HG02610 (cell line): ENCODE measurements at regions not wholly inside any gene's neighbourhood (a gene's known extent, or its start where the extent isn't known, plus 50 kb on each side); places are given as distances from the start of the nearest gene placed in this dataset.

Experiments
- ATAC-seq: cut with Tn5 transposase; IDR thresholded peaks from one replicate; pipeline ENCODE4 v1.9.1; 2021; ENCODE audit warnings: mild to moderate bottlenecking, moderate library complexity; ENCODE audit not compliant: unreplicated experiment

DNA sequence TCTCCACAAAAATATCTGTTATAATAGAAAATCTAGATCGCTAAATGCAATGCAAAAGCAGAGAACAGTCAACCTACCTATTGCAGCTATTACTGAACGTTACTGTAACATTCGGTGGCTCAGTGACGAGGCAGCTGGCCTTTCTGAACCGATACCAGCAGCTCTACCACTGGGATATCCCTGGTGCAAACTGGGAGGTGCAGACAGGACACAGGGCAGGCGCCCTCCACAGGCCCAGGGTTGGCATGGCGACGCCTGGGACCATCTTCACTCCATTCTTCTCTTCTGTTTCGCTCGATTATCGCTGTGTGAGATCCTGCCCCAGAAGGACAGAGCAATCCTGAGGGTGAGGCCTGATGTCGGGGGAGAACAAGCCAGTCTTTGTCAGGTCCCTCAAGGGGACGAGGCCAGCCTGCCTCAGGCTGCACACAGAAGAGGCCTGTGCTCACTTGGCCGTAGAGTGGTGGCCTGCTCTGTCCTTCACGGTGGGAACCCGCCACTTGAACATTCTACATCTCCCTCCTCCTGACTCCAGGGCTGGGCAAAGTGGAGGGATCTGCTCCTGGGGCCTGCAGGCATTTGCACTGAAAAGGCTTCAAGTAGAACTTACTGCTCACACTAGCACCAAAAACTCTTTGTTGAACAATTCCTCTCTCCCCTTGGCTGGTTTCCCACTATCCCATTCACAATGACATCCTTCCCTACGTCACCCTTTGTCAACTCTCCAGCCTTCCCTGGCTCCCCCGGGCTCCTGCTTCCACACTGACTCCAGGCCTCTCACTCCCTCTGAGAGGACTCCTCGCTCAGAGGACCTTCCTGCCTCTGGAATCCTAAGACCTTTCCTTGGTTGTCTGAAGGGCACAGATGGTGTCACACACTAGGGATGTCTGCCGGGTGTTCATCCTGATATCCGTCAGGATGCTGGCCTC, 49.7 kb downstream of the CYRIA start:
- no peak for ATAC-seq

DNA sequence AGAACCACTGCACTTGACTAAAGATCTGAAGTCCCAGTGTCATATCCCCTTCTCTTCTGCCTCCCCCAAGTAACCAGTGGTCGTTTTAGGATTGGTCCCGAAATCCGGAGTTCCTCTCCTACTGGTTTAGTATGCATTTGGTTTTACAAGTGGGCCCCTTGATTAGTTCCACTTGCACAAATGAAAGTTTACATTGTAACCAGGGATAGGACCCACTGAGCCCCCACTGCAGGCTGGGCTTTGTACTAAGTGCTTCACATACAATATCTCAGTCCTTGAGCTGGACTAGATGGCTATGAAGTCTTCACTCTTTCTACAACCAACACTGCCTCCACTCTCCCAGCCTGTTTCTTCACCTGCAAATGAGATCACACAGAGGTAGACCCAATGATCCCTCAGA, 50.4 kb downstream of the CYRIA start:
- ATAC-seq = no peak

DNA sequence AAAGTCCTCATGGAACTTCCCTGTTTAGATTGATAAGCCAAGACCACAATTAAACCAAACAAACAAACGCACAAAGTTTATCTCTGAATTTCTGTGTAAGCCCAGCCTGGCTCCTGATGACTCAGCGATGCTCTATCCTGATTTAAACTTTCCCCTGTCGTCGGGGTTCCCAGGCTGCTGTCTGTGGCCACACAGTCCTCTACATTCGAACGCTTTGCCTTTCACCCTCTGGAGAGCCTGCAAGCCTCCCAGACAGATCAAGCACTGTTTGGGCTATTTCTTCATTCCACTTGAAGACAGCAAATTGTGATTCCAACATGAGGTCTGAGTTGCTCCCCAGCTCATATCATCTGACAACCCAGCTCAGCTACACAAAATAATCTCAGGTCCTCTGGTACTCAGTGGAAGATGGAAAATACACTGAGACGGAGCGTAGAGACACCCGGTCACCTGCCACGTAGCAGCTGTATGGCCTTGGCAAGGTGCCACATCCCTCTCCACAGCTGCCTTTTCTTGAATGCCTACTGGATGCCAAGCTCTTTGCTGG, 51.2 kb downstream of the CYRIA start:
- ATAC-seq = no peak

- no peak for ATAC-seq
Measured at GRCh38 chr2:16613539-16614011, 52.1 kb downstream of the CYRIA start.

- no peak for ATAC-seq
Measured at GRCh38 chr2:16612490-16612889, 53.1 kb downstream of the CYRIA start.

DNA sequence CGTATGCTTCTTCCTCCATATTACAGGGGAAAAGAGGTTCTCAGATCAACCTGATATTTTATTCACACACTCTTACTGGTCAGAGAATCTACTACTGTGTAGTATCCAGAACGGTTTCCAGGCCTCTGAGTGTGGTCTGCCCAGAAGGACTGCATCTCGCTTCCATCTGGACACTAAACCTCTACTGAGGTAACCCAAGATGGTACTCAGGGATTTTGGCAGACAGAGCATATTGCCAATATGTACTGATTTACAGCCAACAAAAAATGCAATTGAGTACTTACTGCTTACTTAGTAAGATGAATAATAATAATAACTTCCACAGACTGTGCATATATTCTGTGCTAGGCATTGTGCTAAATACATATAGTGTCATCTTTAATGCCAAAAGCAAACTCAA, 55.8 kb downstream of the CYRIA start:
- no peak for ATAC-seq

DNA sequence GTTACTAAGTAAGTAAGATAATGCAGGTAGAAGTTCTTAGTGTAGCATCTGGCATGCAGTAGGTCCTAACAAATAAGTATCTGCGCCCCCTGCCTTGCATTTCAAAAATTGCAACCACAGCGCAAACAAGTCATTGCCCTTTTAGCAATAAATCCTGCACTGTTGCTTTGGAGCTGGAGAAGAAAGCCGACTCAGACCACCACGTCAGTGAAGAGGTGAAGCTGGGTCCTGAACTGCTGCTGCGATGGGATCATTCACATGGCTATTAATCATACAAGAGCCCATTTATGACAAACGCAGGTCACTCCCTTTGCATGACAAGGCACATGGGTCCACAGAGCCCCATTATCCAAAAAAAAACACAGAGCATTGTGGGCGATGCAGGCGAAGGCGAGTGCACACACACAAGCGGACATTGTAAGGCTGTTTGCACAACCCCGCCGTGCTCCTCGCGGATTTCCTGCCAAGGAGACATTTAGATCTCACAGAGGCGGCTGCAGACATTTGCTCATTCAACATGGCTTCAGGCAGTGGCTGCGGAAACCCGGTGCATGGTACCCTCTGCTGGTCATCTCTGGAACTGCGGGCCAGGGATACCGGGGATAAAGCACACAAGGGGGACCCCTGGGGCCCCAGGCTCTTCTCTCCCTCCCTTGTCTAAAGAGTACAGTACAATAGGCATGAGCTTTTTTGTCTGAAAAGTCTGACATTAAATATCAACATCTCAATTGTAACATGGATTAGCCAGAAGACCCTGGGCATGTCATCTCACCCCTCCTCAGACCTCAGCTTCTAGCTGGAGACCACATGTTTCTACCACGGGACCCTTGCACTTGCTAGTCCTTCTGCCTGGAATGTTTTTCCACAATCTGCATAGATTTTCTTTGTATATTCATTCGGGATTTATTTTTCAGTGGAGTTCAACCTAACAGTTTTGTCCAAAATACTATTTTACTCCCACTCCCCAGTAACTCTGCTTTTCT, 56.7 kb downstream of the CYRIA start:
- peak; percentile 83 for ATAC-seq

GRCh38 chr2:16607301-16607700, 58.3 kb downstream of the CYRIA start:
- ATAC-seq = no peak

GRCh38 chr2:16604236-16604635, 61.4 kb downstream of the CYRIA start:
- no peak for ATAC-seq

DNA sequence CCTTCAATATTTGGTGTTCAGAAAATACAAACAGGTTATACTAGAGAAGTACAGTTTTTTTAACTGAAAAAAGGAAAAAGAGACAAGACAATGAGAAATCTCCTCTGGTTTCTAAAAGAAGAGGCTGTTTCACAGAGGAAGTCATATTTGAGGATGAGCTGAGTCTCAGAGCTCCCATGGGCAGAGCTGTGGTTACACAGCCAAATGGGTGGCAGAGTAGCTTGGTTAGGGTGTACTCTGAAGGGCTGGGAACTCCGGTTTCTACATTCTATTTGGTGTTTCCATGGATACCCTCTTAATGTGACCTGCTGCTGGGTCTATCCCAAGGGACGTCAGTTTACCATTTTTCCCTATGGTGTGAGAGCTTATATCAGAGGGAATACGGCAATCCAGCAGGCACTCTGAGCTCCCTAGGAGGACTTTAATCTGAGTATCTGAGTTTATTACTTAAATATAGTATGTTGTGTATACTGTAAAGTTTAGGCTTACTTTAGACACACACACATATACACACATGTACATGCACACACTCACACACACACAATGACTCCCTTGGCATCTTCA, 74.2 kb downstream of the CYRIA start:
- no peak for ATAC-seq

DNA sequence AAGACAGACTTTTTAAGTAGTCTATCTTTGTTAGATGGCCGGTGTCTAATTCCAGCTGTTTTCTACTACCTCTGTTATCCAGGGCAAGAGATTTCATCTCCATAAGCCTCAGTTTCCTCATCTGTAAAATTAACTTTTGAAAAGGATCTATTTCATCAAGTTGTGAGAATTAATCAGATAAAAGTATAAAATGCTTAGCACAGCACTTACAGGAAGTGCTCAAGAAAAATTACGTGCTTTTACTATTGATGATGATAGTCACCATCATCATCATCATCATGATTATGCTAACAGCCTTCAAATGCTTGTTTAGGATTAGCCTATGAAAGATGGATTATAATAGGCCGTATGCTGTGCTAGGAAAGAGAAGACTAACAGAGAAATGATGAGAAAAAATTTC, 76.2 kb downstream of the CYRIA start:
- ATAC-seq = no peak

DNA sequence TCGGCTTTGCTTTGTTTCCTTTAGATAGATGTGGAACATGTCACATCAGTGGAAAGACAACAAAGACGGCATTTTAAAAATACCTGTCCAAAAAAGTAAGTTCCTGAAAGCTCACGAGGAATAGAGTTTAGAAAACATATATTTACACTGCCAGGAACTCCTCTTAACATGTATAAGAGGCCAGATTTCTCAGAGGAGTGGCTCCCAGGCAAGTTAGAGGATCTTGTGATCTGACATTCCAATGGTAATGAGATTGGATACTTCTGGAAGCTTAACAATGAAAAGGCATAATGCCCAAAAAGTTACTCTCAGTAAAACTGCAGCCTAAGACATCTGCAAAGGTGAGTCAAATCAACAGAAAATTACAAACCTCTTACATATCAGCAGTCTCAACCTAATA, 77.1 kb downstream of the CYRIA start:
- ATAC-seq = no peak

DNA sequence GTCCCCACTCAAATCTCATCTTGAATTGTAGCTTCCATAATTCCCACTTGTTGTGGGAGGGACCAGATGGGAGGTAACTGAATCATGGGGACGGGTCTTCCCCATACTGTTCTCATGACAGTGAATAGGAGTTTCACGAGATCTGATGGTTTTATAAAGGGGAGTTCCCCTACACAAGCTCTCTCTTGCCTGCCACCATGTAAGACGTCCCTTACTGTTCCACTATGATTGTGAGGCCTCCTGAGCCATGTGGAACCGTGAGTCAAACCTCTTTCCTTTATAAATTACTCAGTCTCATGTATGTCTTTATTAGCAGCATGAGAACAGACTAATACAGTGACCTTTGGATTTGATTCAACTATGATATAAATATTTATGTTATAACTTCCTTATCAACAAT, 78.0 kb downstream of the CYRIA start:
- no peak for ATAC-seq

GRCh38 chr2:16584824-16585540, 80.7 kb downstream of the CYRIA start:
- no peak for ATAC-seq

DNA sequence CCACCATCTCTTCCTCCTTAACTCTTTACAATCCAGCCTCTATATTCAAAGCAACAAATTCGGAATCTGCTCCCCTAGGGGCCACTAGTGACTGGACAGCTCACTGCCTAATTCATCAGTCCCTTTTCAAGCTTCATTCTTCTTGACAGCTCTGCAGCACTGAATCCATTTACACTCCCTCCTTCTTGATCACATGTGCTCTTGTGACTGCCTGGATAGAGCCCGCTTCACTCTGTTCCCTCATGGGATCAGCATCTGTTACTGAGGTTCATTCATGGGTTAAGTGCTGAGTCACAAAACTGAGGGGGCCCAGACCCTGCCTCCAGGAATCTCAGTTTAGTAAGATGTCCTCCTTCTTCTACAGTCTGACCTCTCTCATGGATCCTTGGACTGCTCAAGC, 81.5 kb downstream of the CYRIA start:
- ATAC-seq = no peak

DNA sequence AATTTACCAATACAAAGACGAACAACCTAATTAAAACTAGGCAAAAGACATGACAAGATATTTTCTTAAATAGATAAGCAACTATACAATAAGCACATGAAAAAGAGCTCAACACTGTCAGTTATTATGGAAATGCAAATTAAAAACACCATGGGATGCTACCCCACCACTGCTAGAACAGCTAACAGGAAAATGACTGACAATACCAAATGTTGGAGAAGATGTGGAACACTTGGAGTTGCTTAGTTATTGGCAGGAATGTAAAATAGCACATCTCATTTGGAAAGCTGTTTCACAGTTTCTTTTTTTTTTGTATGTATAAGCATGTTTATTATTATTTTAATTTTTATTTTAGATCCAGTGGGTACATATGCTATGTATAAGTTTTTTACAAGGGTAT, 84.4 kb downstream of the CYRIA start:
- no peak for ATAC-seq

DNA sequence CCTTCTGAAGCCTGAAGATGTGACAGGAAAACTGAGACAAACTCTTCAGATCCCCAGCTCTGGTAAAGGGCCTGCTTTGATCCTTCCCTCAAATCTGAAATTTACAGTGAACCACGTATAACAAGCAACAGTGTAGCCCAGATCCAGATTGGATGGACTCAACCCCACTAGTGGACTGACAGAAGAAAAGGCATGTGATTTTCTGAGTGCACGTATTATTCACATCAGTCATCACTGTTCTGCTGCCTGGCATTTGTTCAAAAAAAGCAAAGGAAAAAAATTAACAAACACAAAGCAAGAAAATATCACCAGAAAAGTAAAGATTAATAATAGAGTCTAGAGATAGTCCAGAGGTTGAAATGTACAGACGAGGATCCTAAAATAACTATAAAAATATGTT, 87.6 kb downstream of the CYRIA start:
- ATAC-seq = no peak

- ATAC-seq = no peak
Measured at GRCh38 chr2:16570516-16570915, 95.1 kb downstream of the CYRIA start.

- ATAC-seq = no peak
Measured at GRCh38 chr2:16568998-16569784, 96.4 kb downstream of the CYRIA start.

- no peak for ATAC-seq
Measured at GRCh38 chr2:16566701-16567100, 98.9 kb downstream of the CYRIA start.
